Muscle layer of duodenum (tissue), 2 donors: ENCODE measurements at regions not wholly inside any gene's neighbourhood (a gene's known extent, or its start where the extent isn't known, plus 50 kb on each side); places are given as distances from the start of the nearest gene placed in this dataset.

Experiments used
- H3K27ac ChIP-seq: one replicate; pipeline ENCODE4 v1.7.0; 2013; ENCODE audit warnings: mild to moderate bottlenecking, low read length
- H3K27me3 ChIP-seq: one replicate; pipeline ENCODE4 v1.7.0; 2013; ENCODE audit warnings: low read depth, mild to moderate bottlenecking, control low read depth, low read length
- H3K36me3 ChIP-seq, 2 donors: one replicate each; pipeline ENCODE4 v1.7.0; 2013; ENCODE audit warnings: low read length in 2 of 2, control low read depth in 1 of 2, mild to moderate bottlenecking in 1 of 2; ENCODE audit not compliant: insufficient read depth in 2 of 2, control insufficient read depth in 1 of 2
- H3K4me1 ChIP-seq, 2 donors: one replicate each; pipeline ENCODE4 v1.7.0; 2013; ENCODE audit warnings: low read length in 2 of 2, mild to moderate bottlenecking in 2 of 2, control low read depth in 1 of 2, moderate library complexity in 1 of 2; ENCODE audit not compliant: insufficient read depth in 2 of 2, control insufficient read depth in 1 of 2
- H3K4me3 ChIP-seq, 2 donors: one replicate each; pipeline ENCODE4 v1.7.0; 2013; ENCODE audit warnings: low read length in 2 of 2, low read depth in 1 of 2, mild to moderate bottlenecking in 1 of 2
- H3K9me3 ChIP-seq, 2 donors: one replicate each; pipeline ENCODE4 v1.7.0; 2013; ENCODE audit warnings: low read length in 2 of 2, control low read depth in 1 of 2, mild to moderate bottlenecking in 1 of 2; ENCODE audit not compliant: control insufficient read depth in 1 of 2
- donor health status: healthy.

DNA sequence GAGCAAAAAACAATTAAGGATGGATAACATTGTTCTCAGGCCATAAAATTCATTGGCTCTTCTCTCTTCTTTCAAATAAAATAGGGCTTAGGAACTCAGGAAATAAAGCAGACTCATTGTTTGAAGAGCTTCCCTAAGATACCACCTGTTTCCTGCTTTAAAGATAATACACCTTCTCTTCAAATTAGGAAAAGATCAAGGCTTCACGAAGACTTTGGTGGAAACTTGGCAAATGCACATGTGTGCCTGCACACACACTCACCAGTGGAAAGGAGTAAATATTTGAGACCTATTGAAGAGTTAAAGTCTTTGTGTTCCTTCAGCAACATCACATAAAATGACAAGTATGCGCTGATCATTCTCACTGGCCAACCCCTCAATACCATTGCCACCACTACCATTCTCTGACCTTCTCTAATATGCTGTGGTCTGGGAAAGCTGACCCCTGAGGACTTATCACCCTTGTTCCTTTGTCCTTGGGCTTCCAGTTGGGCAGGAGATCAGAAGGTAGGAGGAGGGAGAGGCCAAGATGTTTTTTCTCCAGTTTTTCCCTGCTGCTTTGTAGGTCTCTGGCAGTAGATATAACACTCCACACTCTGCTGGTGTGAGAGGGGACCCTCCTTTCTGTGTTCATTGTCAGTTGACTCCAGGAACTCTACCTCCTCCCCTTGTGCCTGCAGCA is 53.5 kb upstream of the SPOPL start:
- Histone ChIP-seq H3K4me3 (no peak overlapping the region), H3K27ac (no peak overlapping the region), H3K36me3 (no peaks in the 10 kb centered on the region), H3K27me3 (no peaks in the 10 kb centered on the region), H3K9me3 (no peaks in the 10 kb centered on the region), H3K4me1 (no peaks in the 10 kb centered on the region)
